SKM-1 treated with dmso at 0.1 percent for 144 hours (cell line): ENCODE measurements at regions not wholly inside any gene's neighbourhood (a gene's known extent, or its start where the extent isn't known, plus 50 kb on each side); places are given as distances from the start of the nearest gene placed in this dataset.
"Not testable (repeated sequence)": the region's sequence is repeated elsewhere in the genome, so short reads cannot be mapped to it uniquely, and the experiment has no call there.

Source experiments
- DNase-seq: peaks from one replicate; lab custom pipeline; 2025; ENCODE audit not compliant: unreplicated experiment; lab: John Stamatoyannopoulos, UW

GRCh38 chr5:131005963-131006684 lies 158.9 kb downstream of the HINT1 start:
- DNase-seq = no peak

- DNase-seq = no peak
Observed at GRCh38 chr5:131001507-131001906, 163.5 kb downstream of the HINT1 start.

GRCh38 chr5:131000289-131000688 lies 164.8 kb downstream of the HINT1 start:
- DNase-seq = no peak

- DNase-seq = not testable (repeated sequence)
Observed at GRCh38 chr5:130996720-130997119, 168.3 kb downstream of the HINT1 start.

- no peak for DNase-seq
Observed at GRCh38 chr5:130995851-130996250, 169.2 kb downstream of the HINT1 start.

GRCh38 chr5:130995254-130995515 lies 169.9 kb downstream of the HINT1 start:
- DNase-seq = no peak

GRCh38 chr5:130994496-130995253 lies 170.4 kb downstream of the HINT1 start:
- no peak for DNase-seq

GRCh38 chr5:130992621-130993020 lies 172.4 kb downstream of the HINT1 start:
- DNase-seq = no peak

GRCh38 chr5:130992095-130992494 lies 173.0 kb downstream of the HINT1 start:
- DNase-seq = no peak

GRCh38 chr5:130985776-130986175 lies 179.3 kb downstream of the HINT1 start:
- DNase-seq = no peak

GRCh38 chr5:130981663-130982062 lies 183.4 kb downstream of the HINT1 start:
- DNase-seq = no peak

- no peak for DNase-seq
Observed at GRCh38 chr5:130978475-130978874, 186.6 kb downstream of the HINT1 start.

- no peak for DNase-seq
Observed at GRCh38 chr5:130976493-130976892, 188.6 kb downstream of the HINT1 start.

- no peak for DNase-seq
Observed at GRCh38 chr5:130975847-130976246, 189.2 kb downstream of the HINT1 start.

GRCh38 chr5:130975299-130975698 lies 189.8 kb downstream of the HINT1 start:
- no peak for DNase-seq

- no peak for DNase-seq
Observed at GRCh38 chr5:130974021-130974683, 190.9 kb downstream of the HINT1 start.

- DNase-seq = peak; percentile 4
Observed at GRCh38 chr5:130966990-130967525, 198.0 kb downstream of the HINT1 start.

GRCh38 chr5:130965920-130966319 lies 199.1 kb downstream of the HINT1 start:
- DNase-seq = no peak

GRCh38 chr5:130965360-130965759 lies 199.7 kb downstream of the HINT1 start:
- DNase-seq = no peak

- no peak for DNase-seq
Observed at GRCh38 chr5:130964231-130965202, 200.5 kb downstream of the HINT1 start.

GRCh38 chr5:130963798-130964197 lies 201.3 kb downstream of the HINT1 start:
- DNase-seq = no peak
